HG03442 (cell line): ENCODE measurements at regions not wholly inside any gene's neighbourhood (a gene's known extent, or its start where the extent isn't known, plus 50 kb on each side); places are given as distances from the start of the nearest gene placed in this dataset.

Experiments used
- ATAC-seq: cut with Tn5 transposase; IDR thresholded peaks from one replicate; pipeline ENCODE4 v1.9.1; 2021; ENCODE audit warnings: mild to moderate bottlenecking, moderate library complexity; ENCODE audit not compliant: unreplicated experiment

- ATAC-seq, result no peak
Observed at GRCh38 chr6:14316651-14317386, 199.2 kb downstream of the CD83 start.

GRCh38 chr6:14317387-14317970 lies 199.9 kb downstream of the CD83 start:
- ATAC-seq, result no peak

GRCh38 chr6:14320332-14320731 lies 202.8 kb downstream of the CD83 start:
- ATAC-seq, result no peak

- ATAC-seq, result no peak
Observed at GRCh38 chr6:14321992-14322772, 204.6 kb downstream of the CD83 start.

DNA sequence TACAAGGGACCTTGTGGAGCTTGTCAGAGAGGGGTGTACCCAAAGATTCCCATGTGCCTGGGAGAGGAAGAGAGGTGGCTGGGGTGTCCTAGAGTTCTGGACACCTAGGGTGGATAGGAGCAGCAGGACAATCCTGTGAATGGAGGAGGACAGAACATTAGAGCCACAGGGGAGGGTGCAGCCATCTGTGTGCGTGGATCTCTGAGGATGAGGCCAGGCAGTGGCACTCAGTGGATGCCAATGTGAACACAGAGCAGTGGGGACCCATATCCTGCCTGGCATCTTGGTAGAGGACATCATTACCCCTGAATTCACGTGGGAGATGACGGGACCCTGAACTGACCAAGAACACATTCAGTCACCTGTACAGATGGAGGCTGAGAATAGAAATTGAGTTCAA lies 205.3 kb downstream of the CD83 start:
- ATAC-seq, result no peak

DNA sequence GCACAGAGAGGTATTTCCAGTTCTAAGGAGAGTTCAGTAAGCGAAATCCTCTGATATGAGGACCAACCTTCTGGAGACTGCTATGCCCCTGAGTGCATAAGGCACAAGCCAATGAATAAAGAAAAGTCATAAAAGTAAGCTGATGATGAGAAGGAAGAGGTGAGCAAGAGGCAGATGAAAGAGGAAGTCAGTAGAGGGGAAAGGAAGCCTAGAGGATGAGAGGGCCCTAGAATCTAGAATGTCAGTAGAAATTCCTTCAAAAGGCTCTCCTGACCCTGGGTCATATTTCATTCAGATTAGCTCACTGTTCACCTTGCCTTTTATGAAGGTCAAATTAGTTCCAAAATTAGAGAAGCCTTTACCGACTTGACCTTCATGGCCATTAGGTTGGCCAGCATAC lies 209.2 kb downstream of the CD83 start:
- ATAC-seq, result no peak

DNA sequence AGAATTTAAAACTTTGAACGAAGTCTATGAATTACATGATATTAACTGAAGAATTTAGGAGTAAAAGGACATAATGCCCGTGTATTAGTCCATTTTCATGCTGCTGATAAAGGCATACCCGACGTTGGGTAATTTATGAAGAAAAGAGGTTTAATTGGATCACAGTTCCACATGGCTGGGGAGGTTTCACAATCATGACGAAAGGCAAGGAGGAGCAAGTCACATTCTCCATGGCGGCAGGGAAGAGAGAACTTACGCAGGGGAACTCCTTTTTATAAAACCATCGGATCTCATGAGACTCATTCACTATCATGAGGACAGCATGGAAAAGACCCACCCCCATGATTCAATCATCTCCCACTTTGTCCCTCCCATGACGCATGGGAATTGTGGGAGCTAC lies 210.6 kb downstream of the CD83 start:
- no peak for ATAC-seq

- no peak for ATAC-seq
Observed at GRCh38 chr6:14333556-14334305, 216.2 kb downstream of the CD83 start.

DNA sequence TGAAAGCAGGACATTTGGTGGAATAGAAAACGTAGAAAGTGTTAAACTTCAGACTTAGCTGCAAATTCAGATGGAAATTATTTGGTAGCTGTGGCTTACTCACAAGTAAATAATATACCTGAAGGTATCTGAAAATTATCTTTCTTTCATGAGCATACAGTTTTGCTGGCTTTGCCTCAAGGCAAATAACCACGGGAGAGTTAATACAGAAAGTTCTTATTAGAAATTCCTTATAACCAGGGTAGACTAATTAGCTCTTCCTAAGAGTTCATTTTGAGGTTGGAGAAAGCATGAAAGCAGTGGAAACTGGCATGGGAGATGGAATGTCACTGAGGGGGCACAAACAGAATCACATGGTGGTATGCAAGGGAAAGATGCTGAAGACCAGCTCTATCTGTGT lies 217.5 kb downstream of the CD83 start:
- no peak for ATAC-seq

GRCh38 chr6:14337152-14337551 lies 219.6 kb downstream of the CD83 start:
- no peak for ATAC-seq

DNA sequence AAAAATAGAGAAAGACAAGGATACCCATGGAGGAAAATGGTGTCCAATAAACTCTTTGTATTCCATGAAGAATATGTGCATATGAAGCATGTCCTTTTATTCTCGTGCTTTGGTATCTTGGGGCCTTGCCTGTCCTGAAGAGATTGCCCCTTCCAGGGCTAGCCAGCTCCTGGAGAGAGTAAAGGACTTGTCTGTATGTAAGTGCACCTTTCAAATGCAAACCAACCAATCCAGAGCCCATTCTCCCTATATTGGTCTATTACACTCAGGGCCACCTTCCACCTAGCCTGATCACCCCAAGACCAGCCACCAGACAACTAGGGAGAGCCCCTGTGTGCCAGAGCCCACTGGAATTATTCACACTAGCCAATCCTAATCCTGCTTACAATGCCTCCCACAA lies 221.6 kb downstream of the CD83 start:
- ATAC-seq, result no peak

- ATAC-seq, result no peak
Observed at GRCh38 chr6:14339711-14340584, 222.4 kb downstream of the CD83 start.

- ATAC-seq, result no peak
Observed at GRCh38 chr6:14344486-14344885, 226.9 kb downstream of the CD83 start.

- ATAC-seq, result no peak
Observed at GRCh38 chr6:14348389-14348788, 230.8 kb downstream of the CD83 start.

- ATAC-seq, result no peak
Observed at GRCh38 chr6:14349507-14349906, 231.9 kb downstream of the CD83 start.

DNA sequence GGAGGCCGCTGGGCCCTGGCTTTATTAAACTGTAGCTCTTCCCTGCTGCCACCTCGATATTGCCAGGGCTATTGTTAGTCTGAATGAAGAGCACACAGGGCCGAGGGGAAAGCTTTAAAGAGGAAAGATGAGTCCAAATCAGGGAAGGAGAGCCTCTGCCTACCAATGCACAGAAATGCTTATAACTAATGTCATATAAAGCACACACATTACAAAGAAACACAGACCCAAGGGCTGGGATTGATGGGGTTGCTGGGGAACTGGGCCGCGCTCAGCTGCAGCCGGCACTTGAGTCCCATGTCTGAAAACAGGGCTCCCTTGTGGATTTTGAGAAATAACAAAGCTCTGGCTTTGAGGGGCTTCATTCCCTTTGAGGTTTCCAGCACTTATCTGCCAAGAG lies 232.6 kb downstream of the CD83 start:
- no peak for ATAC-seq

DNA sequence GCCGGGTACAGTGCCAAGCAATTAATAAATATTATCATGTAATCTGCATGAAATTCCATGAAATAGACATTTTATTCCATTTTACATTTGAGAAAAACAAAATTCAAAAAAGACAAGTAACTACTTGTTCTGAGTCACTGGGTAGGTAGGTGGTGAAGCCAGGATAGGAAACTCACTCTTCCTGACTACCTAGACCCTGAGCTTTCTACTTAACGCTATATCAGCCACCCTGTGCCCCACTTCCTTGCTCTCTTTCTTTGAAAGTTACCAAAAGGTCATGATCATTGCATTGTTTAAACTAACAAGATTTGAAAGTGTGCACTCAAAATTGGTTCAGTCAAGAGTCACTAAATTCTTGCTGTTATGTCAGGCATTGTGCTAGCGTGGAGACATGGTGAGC lies 235.7 kb downstream of the CD83 start:
- ATAC-seq, result no peak

GRCh38 chr6:14353798-14354197 lies 236.2 kb downstream of the CD83 start:
- no peak for ATAC-seq

GRCh38 chr6:14354919-14355572 lies 237.5 kb downstream of the CD83 start:
- ATAC-seq, result no peak

DNA sequence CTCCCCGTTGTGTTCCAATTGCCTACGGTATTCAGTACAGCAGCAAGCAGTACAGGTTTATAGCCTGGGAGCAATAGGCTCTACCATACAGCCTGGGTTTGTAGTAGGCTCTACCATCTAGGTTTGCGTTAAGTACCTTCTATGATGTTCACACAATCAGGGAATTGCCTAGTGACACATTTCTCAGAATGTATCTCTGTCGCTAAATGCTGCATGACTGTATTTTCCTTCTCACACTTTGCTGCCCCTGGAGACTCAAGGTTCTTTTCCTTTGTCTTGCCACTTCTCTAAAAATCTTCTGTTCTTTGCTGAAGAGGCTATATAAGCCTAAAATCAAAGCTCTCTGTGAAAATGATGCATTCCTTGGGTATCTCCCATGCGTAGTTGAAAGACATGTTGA lies 241.9 kb downstream of the CD83 start:
- no peak for ATAC-seq
